AG09319 (cell line): ENCODE measurements at regions not wholly inside any gene's neighbourhood (a gene's known extent, or its start where the extent isn't known, plus 50 kb on each side); places are given as distances from the start of the nearest gene placed in this dataset.

Experiments
- DNase-seq: peaks from one replicate; pipeline ENCODE4 v3.0.0-alpha.2; 2010; ENCODE audit warnings: low read depth; ENCODE audit errors: extremely low read depth
- TF ChIP-seq, protein P1 (sequence below): IDR thresholded peaks from 2 replicates; pipeline ENCODE4 v1.5.1; 2011; ENCODE audit warnings: low read depth, mild to moderate bottlenecking, inconsistent platforms, low read length, moderate library complexity

DNA sequence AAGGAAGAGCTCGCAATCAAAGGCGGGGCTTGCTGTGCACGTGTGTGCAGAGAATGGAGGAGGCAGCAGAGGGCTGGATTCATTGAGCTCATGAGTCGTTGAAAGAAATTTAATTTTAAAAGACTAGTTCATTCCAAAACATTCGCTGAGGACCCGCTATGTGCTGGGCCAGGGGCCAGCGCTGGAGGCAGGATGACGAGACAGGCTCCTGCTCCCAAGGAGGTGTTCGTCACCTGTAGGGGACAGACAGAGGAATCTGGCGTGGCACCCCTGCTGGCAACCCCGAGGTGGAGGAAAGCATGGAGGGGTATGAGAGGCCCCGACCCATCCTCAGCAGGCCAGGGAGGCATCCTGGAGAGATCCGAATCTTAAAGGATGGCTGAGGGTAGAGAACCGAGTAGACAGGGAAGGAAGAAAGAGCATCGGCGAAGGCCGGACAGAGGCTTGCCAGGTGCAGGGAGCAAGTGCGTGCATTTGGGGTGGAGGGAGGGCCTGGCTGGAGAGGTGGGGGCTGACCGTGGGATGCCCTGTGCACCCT is 96.4 kb downstream of the CPZ start:
- TF ChIP-seq, protein P1, sequence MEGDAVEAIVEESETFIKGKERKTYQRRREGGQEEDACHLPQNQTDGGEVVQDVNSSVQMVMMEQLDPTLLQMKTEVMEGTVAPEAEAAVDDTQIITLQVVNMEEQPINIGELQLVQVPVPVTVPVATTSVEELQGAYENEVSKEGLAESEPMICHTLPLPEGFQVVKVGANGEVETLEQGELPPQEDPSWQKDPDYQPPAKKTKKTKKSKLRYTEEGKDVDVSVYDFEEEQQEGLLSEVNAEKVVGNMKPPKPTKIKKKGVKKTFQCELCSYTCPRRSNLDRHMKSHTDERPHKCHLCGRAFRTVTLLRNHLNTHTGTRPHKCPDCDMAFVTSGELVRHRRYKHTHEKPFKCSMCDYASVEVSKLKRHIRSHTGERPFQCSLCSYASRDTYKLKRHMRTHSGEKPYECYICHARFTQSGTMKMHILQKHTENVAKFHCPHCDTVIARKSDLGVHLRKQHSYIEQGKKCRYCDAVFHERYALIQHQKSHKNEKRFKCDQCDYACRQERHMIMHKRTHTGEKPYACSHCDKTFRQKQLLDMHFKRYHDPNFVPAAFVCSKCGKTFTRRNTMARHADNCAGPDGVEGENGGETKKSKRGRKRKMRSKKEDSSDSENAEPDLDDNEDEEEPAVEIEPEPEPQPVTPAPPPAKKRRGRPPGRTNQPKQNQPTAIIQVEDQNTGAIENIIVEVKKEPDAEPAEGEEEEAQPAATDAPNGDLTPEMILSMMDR = no peak
- DNase-seq = no peak

- DNase-seq = no peak
- TF ChIP-seq, protein P1 = peak; percentile 28
Measured at GRCh38 chr4:8688041-8688907, 95.7 kb downstream of the CPZ start.

- TF ChIP-seq, protein P1 = no peak
- DNase-seq = no peak
Measured at GRCh38 chr4:8687083-8687482, 94.5 kb downstream of the CPZ start.

- TF ChIP-seq, protein P1 = no peak
- DNase-seq = no peak
Measured at GRCh38 chr4:8685831-8686230, 93.3 kb downstream of the CPZ start.

- TF ChIP-seq, protein P1 = no peak
- DNase-seq = no peak
Measured at GRCh38 chr4:8683462-8683861, 90.9 kb downstream of the CPZ start.

GRCh38 chr4:8682725-8683124 is 90.2 kb downstream of the CPZ start:
- no peak for DNase-seq
- TF ChIP-seq, protein P1 = no peak

GRCh38 chr4:8682296-8682695 is 89.7 kb downstream of the CPZ start:
- TF ChIP-seq, protein P1 = no peak
- no peak for DNase-seq
